NCI-H345 (cell line): ENCODE measurements at regions not wholly inside any gene's neighbourhood (a gene's known extent, or its start where the extent isn't known, plus 50 kb on each side); places are given as distances from the start of the nearest gene placed in this dataset.

Source experiments
- DNase-seq: peaks from one replicate; lab custom pipeline; 2025; lab: John Stamatoyannopoulos, UW

DNA sequence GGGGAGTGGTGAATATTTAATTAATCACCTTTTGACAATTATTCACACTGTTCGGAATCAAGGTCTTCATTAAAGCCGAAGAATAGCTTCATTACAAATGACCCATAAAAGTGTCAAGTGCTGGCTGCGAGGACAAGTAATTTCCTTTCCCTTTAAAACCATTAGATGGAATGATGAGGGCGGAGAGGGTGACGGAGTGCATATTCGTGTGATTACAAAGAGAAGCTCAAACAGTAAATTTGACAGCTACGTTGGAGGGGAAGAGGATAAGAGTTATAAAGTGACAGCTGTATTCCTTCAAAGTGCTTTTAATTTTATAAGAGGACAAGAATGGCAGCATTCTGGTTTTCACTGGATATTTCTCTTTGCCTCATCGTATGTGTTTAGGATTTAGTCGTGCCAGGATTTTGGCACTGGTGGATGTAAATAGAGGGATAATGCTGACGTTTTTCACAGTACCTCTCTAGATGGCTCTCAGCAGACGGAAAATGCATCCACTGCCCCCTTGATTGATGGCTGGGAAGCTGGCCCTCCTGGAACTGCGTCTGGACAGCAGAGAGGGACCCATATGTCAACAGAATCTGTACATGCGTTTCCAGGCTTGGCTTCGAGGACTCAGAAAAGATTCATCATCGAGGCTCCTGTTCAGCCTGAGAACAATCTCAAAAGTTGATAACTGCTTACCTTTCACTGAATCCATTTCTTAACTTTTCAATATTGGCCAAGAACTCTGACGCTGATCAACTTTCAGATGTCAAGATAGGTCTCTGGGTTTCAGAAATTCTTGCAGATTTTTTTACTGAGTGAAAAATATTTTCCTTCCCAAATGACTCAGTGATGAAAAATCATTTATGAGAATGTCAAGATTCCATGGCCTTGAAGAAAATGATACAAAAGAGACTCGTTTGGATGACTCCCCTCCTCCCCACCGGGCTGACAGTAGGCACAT is 50.4 kb upstream of the IRX2 start:
- peak; percentile 5 for DNase-seq
